PFSK-1 (cell line): ENCODE measurements at regions not wholly inside any gene's neighbourhood (a gene's known extent, or its start where the extent isn't known, plus 50 kb on each side); places are given as distances from the start of the nearest gene placed in this dataset.

Experiments used
- TAF1 ChIP-seq: IDR thresholded peaks from 2 replicates; pipeline ENCODE4 v1.6.1; 2012; ENCODE audit warnings: low read length, control low read depth, borderline replicate concordance; ENCODE audit not compliant: insufficient read depth
- TF ChIP-seq, protein P1 (sequence below), 2 experiments: IDR thresholded peaks; 2 replicates each; pipeline versions ENCODE4 v1.6.1 to v1.8.0; 2011 to 2012; ENCODE audit warnings: low read depth in 2 of 2, low read length in 2 of 2, control low read depth in 1 of 2, inconsistent platforms in 1 of 2, mild to moderate bottlenecking in 1 of 2, moderate library complexity in 1 of 2; ENCODE audit not compliant: insufficient read depth in 1 of 2

DNA sequence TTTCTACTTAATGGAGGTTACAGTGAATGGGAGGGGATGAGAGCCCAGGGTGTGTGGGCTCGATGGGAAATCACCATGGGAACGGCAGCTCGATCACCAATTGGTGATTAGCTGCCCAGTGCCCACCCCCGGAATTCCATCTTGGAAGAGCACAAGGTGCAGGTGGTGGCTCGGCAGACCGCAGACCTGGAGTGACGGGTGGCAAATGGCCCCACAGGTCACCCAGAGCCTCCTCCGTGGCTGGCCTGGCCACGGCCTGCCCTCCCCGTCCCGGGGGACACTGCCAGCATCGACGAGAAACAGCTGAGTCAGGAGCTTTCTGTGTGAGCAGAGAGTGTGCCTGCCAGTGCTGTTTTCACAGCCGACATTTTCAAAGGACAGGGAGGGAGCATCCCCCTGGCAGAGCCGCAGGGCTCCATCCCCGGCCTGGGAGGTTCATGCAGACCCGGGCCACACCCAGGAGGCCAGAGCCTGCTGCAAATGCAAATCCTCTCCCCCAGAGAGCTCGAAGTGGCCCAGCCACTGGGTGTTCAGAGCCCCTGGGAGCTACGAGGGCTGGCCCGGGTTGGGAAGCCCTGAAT, 176.4 kb upstream of the MYT1L start:
- no peak for TF ChIP-seq TAF1
- TF ChIP-seq, protein P1, sequence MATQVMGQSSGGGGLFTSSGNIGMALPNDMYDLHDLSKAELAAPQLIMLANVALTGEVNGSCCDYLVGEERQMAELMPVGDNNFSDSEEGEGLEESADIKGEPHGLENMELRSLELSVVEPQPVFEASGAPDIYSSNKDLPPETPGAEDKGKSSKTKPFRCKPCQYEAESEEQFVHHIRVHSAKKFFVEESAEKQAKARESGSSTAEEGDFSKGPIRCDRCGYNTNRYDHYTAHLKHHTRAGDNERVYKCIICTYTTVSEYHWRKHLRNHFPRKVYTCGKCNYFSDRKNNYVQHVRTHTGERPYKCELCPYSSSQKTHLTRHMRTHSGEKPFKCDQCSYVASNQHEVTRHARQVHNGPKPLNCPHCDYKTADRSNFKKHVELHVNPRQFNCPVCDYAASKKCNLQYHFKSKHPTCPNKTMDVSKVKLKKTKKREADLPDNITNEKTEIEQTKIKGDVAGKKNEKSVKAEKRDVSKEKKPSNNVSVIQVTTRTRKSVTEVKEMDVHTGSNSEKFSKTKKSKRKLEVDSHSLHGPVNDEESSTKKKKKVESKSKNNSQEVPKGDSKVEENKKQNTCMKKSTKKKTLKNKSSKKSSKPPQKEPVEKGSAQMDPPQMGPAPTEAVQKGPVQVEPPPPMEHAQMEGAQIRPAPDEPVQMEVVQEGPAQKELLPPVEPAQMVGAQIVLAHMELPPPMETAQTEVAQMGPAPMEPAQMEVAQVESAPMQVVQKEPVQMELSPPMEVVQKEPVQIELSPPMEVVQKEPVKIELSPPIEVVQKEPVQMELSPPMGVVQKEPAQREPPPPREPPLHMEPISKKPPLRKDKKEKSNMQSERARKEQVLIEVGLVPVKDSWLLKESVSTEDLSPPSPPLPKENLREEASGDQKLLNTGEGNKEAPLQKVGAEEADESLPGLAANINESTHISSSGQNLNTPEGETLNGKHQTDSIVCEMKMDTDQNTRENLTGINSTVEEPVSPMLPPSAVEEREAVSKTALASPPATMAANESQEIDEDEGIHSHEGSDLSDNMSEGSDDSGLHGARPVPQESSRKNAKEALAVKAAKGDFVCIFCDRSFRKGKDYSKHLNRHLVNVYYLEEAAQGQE (IDR thresholded peaks at IDR 0.05; ENCODE audit: insufficient read depth in 1 of 2, low read depth in 2 of 2, low read length in 2 of 2), result no peak
